Esophagus squamous epithelium (tissue), 4 donors: ENCODE measurements at regions not wholly inside any gene's neighbourhood (a gene's known extent, or its start where the extent isn't known, plus 50 kb on each side); places are given as distances from the start of the nearest gene placed in this dataset.

Experiments used
- CTCF ChIP-seq, 6 experiments: fragments of 450-650 bp in 4 of 6; fragments of 200-600 bp in 2 of 6; sonication (generic) in 2 of 6; IDR thresholded peaks; one replicate each; pipeline ENCODE4 v1.5.1; 2016 to 2019; ENCODE audit warnings: antibody characterized with exemption in 6 of 6, mild to moderate bottlenecking in 4 of 6, moderate library complexity in 4 of 6
- POLR2A ChIP-seq, 4 donors: fragments of 450-650 bp; IDR thresholded peaks; one replicate each; pipeline ENCODE4 v1.6.1; 2017; ENCODE audit warnings: antibody characterized with exemption in 4 of 4, mild to moderate bottlenecking in 4 of 4, moderate library complexity in 3 of 4

- TF ChIP-seq POLR2A (IDR thresholded peaks at IDR 0.05), result no peak
- no peak for TF ChIP-seq CTCF (IDR thresholded peaks at IDR 0.05)
Observed at GRCh38 chr20:59435518-59435917, 135.1 kb downstream of the EDN3 start.
